ENCODE measurements at regions not wholly inside any gene's neighbourhood (a gene's known extent, or its start where the extent isn't known, plus 50 kb on each side); places are given as distances from the start of the nearest gene placed in this dataset.

DNA sequence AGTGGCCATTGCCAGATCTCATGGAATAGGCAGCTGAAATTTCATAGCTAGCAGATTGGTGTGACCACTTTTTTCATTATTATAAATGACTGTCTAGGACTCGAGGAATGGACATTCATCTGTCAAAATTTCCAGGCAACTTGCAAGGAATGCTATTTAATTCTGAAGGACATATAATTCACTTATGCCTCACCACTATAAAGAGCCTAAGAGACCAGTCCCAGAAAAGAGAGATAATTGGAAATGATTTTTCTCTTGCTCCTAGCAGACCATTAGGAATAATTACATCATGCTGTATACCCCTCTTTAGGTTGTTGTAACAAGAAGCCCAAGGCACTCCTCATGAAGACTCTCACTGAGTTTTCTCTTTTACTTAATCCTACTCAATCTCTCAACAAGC, 557.4 kb upstream of the RAB6C start:
- Histone ChIP-seq H3K4me2 (ENCODE audit: low read length) (no peak overlapping the region), H3K4me3 (ENCODE audit: low read depth, low read length) (no peak overlapping the region), H3K27me3 (ENCODE audit: control insufficient read depth, insufficient read depth, low read length) (no peaks in the 10 kb centered on the region), H3K36me3 (ENCODE audit: control insufficient read depth, insufficient read depth, low read length) (no peaks in the 10 kb centered on the region), H3K27ac (no peak overlapping the region), H3K4me1 (no peaks in the 10 kb centered on the region), H2AFZ (no peak overlapping the region), H3K79me2 (no peaks in the 10 kb centered on the region), H3K9me3 (ENCODE audit: control insufficient read depth, low read length) (no peaks in the 10 kb centered on the region), H3K9ac (no peak overlapping the region)
- TF ChIP-seq, protein P1, sequence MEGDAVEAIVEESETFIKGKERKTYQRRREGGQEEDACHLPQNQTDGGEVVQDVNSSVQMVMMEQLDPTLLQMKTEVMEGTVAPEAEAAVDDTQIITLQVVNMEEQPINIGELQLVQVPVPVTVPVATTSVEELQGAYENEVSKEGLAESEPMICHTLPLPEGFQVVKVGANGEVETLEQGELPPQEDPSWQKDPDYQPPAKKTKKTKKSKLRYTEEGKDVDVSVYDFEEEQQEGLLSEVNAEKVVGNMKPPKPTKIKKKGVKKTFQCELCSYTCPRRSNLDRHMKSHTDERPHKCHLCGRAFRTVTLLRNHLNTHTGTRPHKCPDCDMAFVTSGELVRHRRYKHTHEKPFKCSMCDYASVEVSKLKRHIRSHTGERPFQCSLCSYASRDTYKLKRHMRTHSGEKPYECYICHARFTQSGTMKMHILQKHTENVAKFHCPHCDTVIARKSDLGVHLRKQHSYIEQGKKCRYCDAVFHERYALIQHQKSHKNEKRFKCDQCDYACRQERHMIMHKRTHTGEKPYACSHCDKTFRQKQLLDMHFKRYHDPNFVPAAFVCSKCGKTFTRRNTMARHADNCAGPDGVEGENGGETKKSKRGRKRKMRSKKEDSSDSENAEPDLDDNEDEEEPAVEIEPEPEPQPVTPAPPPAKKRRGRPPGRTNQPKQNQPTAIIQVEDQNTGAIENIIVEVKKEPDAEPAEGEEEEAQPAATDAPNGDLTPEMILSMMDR (IDR thresholded peaks at IDR 0.05): no peak

DNA sequence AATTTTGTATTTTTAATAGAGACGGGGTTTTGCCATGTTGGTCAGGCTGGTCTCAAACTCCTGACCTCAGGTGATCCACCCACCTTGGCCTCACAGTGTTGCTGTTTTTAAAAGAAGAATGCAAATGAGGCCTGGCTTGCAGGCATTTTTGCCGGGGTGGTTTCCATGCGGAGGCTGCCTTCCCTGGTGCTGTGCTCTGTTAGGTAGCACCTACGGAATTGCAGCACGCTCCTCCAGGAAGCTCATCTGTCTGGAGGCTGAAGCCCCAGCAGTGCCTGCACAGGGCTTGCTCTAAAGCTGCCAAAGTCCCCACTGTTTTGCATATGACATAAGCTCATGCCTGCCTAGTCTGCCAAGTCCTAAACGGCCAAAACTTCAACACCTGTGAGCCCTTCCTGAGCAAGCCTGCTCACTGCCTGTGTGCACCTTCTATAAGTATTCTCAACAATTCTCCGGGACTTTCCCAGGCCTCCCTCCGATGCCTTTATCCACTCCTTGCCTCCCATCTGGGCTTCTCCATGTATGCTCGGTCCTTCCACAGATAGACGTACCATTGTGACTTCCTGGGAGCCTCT, 551.3 kb upstream of the RAB6C start:
- H3K9me3 ChIP-seq (ENCODE audit: control insufficient read depth, low read length): no peaks in the 10 kb centered on the region
- no peaks in the 10 kb centered on the region for H3K36me3 ChIP-seq (ENCODE audit: control insufficient read depth, insufficient read depth, low read length)
- no peaks in the 10 kb centered on the region for H3K79me2 ChIP-seq
- H3K27ac ChIP-seq: no peak overlapping the region
- H3K4me1 ChIP-seq: no peaks in the 10 kb centered on the region
- H3K27me3 ChIP-seq (ENCODE audit: control insufficient read depth, insufficient read depth, low read length): no peaks in the 10 kb centered on the region
- no peak overlapping the region for H3K4me3 ChIP-seq (ENCODE audit: low read depth, low read length)
- no peak overlapping the region for H3K4me2 ChIP-seq (ENCODE audit: low read length)
- TF ChIP-seq, protein P1 (IDR thresholded peaks at IDR 0.05): no peak
- no peak overlapping the region for H2AFZ ChIP-seq
- H3K9ac ChIP-seq: no peak overlapping the region

DNA sequence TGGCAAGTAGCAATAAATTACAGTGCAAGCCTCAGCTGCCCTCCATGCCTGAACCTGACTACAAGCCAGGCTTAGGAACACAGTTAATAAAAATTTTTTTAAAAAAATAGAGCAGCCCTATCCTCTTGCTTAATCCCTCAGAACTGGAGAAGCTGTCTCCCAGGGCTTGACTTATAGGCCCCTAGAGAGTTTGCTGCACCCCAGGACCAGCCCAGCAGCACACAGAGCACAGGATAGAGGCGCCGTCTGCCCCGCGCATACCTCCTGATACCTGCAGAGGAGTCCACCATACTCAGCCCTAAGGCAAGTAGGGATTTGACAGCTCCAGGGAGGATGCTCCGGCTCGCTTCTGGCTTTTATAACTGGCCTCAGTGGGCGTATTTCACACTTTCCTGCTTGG, 548.6 kb upstream of the RAB6C start:
- no peak overlapping the region for H3K4me3 ChIP-seq (ENCODE audit: low read depth, low read length)
- no peaks in the 10 kb centered on the region for H3K27me3 ChIP-seq (ENCODE audit: control insufficient read depth, insufficient read depth, low read length)
- no peaks in the 10 kb centered on the region for H3K79me2 ChIP-seq
- no peaks in the 10 kb centered on the region for H3K36me3 ChIP-seq (ENCODE audit: control insufficient read depth, insufficient read depth, low read length)
- TF ChIP-seq, protein P1 (IDR thresholded peaks at IDR 0.05): no peak
- H3K4me1 ChIP-seq: no peaks in the 10 kb centered on the region
- no peak overlapping the region for H3K9ac ChIP-seq
- no peak overlapping the region for H2AFZ ChIP-seq
- H3K27ac ChIP-seq: no peak overlapping the region
- no peak overlapping the region for H3K4me2 ChIP-seq (ENCODE audit: low read length)
- H3K9me3 ChIP-seq (ENCODE audit: control insufficient read depth, low read length): no peaks in the 10 kb centered on the region

DNA sequence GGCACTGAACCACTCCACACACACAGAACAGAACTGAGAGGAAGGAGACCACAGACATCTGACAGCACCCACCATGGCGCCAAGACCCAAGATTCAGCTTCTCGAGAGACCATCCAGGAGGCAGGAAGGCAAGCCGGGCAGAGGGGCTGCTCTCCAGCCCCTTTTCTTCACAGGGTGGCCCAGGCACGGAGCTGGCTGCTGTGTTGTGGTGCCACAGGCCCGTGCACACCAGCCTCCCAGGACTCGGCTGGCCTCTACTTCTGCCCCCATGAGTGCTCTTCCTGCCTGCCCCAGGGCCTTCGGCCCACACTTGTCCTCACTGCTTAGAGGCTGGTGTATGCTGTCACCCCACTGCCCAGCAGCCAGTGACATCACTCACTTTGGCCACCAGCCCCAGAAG, 547.6 kb upstream of the RAB6C start:
- H3K79me2 ChIP-seq: no peaks in the 10 kb centered on the region
- no peak overlapping the region for H2AFZ ChIP-seq
- no peaks in the 10 kb centered on the region for H3K9me3 ChIP-seq (ENCODE audit: control insufficient read depth, low read length)
- H3K9ac ChIP-seq: no peak overlapping the region
- H3K36me3 ChIP-seq (ENCODE audit: control insufficient read depth, insufficient read depth, low read length): no peaks in the 10 kb centered on the region
- H3K4me1 ChIP-seq: no peaks in the 10 kb centered on the region
- H3K27ac ChIP-seq: no peak overlapping the region
- no peak overlapping the region for H3K4me2 ChIP-seq (ENCODE audit: low read length)
- no peaks in the 10 kb centered on the region for H3K27me3 ChIP-seq (ENCODE audit: control insufficient read depth, insufficient read depth, low read length)
- H3K4me3 ChIP-seq (ENCODE audit: low read depth, low read length): no peak overlapping the region
- TF ChIP-seq, protein P1 (IDR thresholded peaks at IDR 0.05): no peak

DNA sequence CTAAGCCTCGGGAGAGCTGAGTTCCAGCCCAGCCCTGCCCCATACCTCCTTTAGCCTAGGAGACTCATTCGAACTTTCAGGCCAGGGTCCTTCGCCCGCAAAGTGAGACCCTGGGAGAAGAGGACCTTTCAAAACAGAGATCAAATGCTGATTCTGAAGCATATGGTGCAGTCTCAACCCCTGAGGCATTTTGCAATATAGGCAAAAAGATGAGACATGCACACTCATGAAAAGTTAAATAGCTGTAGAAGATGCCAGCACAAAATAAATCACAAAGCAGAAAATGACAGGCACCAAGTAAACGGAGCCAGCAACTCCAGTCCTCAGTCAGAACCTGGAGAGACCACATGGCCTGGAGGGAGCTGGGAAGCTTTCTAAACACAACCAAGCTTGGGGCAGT, 542.7 kb upstream of the RAB6C start:
- Histone ChIP-seq H3K27ac (no peak overlapping the region), H2AFZ (no peak overlapping the region), H3K27me3 (ENCODE audit: control insufficient read depth, insufficient read depth, low read length) (no peaks in the 10 kb centered on the region), H3K9me3 (ENCODE audit: control insufficient read depth, low read length) (no peaks in the 10 kb centered on the region), H3K79me2 (no peaks in the 10 kb centered on the region), H3K9ac (no peak overlapping the region), H3K36me3 (ENCODE audit: control insufficient read depth, insufficient read depth, low read length) (no peaks in the 10 kb centered on the region), H3K4me1 (peaks cover 3% of the 10 kb centered on the region), H3K4me2 (ENCODE audit: low read length) (no peak overlapping the region), H3K4me3 (ENCODE audit: low read depth, low read length) (no peak overlapping the region)
- TF ChIP-seq, protein P1 (IDR thresholded peaks at IDR 0.05): no peak

Measured in parathyroid adenoma (tissue), 2 donors.